Right ventricle myocardium inferior (tissue), 1 donor: ENCODE measurements at regions not wholly inside any gene's neighbourhood (a gene's known extent, or its start where the extent isn't known, plus 50 kb on each side); places are given as distances from the start of the nearest gene placed in this dataset.
"Not testable (repeated sequence)": the region's sequence is repeated elsewhere in the genome, so short reads cannot be mapped to it uniquely, and the experiment has no call there.

ENCODE experiments used
- ATAC-seq: fragments of 200-7000 bp; cut with Tn5 transposase; one replicate; pipeline ENCODE4 v1.9.1; 2020; ENCODE audit warnings: mild to moderate bottlenecking, moderate library complexity
- DNase-seq: peaks from one replicate; pipeline ENCODE4 v3.0.0; 2021; ENCODE audit errors: missing footprints
- intact Hi-C: fragments of 100-400 bp; cut with DNase I; formaldehyde crosslinking; loops from one replicate; pipeline ENCODE4 v1.11.0; 2022
- donor health status: DM: no; HTN: yes; CAD: no; lungs with severe emphysema.

GRCh38 chr9:102521097-102521755 is 473.9 kb upstream of the CYLC2 start:
- DNase-seq, result no peak
- no peak for ATAC-seq
- intact Hi-C loops, result no loop called here

DNA sequence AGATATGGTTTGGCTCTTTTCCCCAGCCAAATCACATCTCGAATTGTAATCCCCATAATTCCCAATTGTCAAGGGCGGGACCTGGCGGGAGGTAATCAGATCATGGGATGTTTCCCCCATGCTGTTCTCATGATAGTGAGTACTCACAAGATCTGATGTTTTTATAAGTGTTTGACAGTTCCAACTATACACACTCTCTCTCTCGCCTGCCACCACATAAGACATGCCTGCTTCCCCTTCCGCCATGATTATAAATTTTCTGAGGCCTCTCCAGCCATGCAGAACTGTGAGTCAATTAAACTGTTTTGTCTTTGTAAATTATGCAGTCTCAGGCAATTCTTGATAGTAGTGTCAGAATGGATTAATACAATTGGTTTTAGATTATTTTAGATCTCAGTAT is 475.7 kb upstream of the CYLC2 start:
- intact Hi-C loops, result no loop called here
- ATAC-seq (no peak), DNase-seq (no peak)

DNA sequence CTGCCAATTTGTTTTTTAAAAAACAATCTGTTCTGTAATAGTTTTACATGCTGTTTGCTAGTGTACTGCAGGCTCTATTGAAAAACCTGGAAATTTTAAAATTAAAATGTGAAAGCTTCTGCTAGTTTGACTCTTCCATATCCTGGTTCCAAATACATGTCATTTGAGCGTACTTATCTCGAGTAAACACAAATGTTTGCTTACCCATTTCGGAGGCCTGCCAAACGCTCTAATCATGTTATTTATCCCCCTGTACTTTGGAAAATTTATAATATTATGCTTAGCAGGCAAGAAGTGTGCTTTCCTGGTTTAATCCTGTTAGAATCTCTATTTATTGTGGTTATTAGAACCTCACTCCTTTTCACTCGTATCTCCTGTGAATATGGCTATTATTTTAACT is 476.8 kb upstream of the CYLC2 start:
- DNase-seq (no peak), ATAC-seq (no peak)
- intact Hi-C loops, result no loop called here

- no peak for DNase-seq
- intact Hi-C loops, result no loop called here
- no peak for ATAC-seq
Measured at GRCh38 chr9:102514541-102514940, 480.6 kb upstream of the CYLC2 start.

GRCh38 chr9:102507044-102507687 is 488.0 kb upstream of the CYLC2 start:
- ATAC-seq (no peak), DNase-seq (no peak)
- intact Hi-C loops, result no loop called here

GRCh38 chr9:102506406-102506805 is 488.7 kb upstream of the CYLC2 start:
- intact Hi-C loops, result no loop called here
- DNase-seq (no peak), ATAC-seq (no peak)

DNA sequence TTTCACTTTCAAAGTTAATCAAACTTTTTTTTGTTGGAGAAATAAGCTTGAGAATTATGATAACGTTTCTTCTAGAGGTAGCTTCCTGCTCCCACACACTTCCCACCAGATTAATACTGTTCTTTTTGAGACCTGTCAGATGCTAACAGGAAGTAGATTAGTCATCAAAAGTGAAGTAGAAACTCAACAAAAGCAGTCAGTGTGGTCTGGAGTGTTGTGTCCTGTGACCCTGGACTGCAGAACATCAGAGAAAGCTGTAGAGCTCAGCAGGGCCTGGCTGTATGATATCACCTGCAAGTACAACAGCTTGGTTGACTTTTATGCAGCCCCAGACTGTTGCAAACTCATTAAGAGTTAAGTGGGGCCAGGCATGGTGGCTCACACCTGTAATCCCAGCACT is 495.7 kb upstream of the CYLC2 start:
- intact Hi-C loops, result no loop called here
- DNase-seq, result no peak
- no peak for ATAC-seq

DNA sequence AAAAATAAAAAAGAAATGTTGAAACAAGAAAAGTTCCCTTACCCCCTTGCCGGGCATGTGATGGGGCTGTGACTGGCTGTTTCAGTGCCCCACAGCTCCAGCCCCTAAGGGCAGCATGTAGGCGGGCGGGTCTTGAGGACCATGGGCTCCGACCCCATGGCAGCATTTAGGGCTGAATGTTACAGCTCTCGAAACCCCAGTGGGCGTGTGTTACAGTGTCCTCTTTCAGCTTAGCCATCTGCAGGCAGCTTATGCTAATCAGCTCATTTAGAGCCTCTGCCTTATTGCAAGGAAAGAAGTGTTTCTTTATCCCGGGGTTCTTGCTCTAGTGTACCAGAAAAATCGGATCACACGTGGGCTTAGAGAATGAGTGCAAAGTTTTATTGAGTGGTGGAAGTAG is 497.4 kb upstream of the CYLC2 start:
- intact Hi-C loops, result no loop called here
- DNase-seq (no peak), ATAC-seq (no peak)

- DNase-seq, ATAC-seq, intact Hi-C loops: not testable (repeated sequence)
Measured at GRCh38 chr9:102486976-102487375, 508.2 kb upstream of the CYLC2 start.

GRCh38 chr9:102483651-102484050 is 511.5 kb upstream of the CYLC2 start:
- no peak for DNase-seq
- no peak for ATAC-seq
- intact Hi-C loops, result no loop called here

GRCh38 chr9:102482776-102483175 is 512.4 kb upstream of the CYLC2 start:
- ATAC-seq (no peak), DNase-seq (no peak)
- intact Hi-C loops, result no loop called here

GRCh38 chr9:102479191-102479590 is 515.9 kb upstream of the CYLC2 start:
- intact Hi-C loops, result no loop called here
- DNase-seq (no peak), ATAC-seq (no peak)

DNA sequence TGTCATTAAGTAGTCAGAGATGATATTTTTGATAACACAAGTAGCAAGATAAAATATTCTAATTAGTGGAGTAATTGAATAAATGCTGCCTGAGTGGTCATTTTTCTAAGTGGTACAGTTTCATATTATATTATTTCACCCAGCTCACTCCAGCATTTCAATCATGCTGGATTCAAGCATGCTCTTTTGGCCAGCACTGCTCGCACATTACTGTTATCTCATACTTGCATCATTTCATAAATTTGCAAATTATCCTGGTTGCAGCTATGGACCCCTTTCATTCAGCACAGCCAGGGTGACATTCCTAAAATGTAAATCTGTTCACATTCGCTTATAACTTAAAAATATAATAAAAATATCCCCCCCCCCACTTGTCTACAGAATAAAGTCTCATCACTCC is 520.8 kb upstream of the CYLC2 start:
- DNase-seq (no peak), ATAC-seq (no peak)
- intact Hi-C loops, result no loop called here

DNA sequence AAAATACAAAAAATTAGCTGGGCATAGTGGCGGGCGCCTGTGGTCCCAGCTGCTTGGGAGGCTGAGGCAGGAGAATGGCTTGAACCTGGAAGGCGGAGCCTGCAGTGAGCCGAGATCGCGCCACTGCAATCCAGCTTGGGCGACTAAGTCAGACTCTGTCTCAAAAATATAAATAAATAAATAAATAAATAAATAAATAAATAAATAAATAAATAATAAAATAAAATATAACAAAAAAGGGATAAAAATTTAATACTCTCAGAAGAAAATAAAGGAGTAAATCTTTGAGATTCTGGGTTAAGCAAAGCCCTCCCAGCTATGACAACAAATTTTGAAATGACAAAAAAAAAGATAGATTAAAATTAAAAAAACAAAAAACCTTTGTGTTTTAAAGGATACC is 525.7 kb upstream of the CYLC2 start:
- intact Hi-C loops, ATAC-seq, DNase-seq: not testable (repeated sequence)

GRCh38 chr9:102461156-102461819 is 533.8 kb upstream of the CYLC2 start:
- no peak for DNase-seq
- no peak for ATAC-seq
- intact Hi-C loops, result no loop called here

DNA sequence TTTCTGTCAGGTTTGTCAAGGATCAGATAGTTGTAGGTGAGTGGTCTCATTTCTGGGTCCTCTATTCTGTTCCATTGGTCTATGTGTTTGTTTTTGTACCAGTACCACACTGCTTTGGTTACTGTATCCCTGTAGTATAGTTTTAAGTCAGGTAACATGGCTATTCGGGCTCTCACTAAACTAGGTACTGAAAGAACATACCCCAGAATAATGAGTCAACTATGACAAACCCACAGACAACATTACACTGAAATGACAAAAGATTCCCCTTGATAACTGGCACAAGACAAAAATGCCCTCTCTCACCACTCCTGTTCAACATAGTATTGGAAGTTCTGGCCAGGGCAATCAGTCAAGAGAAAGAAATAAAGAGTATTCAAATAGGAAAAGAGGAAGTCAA is 535.3 kb upstream of the CYLC2 start:
- intact Hi-C loops, result no loop called here
- no peak for DNase-seq
- no peak for ATAC-seq

DNA sequence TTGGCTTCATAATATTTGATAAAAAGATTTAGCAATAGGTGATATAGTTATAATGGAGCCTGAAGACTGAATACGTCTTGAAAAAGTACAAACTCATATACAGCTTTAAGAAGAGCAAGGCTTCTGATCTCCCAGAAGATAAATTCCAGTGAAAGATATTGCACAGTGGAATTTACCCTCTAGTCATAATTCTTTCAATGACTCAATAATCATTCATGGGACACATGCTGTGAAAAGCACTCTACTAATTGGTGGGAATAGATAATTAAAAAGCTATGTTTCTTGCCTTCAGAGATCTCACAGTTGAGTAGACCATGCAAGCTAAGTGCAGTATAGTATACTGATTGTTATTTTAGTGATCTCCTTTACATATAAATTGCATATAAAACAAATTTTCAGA is 538.6 kb upstream of the CYLC2 start:
- no peak for ATAC-seq
- intact Hi-C loops, result no loop called here
- DNase-seq, result no peak

DNA sequence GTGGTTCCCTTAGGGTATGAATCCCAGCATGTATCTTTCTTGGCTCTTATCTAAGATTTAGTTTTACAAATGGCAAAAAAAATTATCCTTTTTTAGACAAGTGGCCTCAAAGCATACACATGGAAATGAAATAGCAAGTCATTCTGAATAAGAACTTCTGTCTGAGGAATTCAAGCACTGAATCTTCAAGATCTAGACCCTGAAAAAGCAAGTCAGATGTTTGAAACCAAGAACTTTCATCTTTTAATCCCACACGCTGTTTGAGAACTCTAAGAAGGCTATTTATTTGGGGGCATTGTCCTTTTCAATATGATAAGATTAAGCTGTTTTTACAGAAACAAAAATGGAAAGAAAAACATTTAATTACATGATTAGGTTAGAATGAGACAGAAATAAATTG is 549.2 kb upstream of the CYLC2 start:
- DNase-seq (no peak), ATAC-seq (no peak)
- intact Hi-C loops, result no loop called here

DNA sequence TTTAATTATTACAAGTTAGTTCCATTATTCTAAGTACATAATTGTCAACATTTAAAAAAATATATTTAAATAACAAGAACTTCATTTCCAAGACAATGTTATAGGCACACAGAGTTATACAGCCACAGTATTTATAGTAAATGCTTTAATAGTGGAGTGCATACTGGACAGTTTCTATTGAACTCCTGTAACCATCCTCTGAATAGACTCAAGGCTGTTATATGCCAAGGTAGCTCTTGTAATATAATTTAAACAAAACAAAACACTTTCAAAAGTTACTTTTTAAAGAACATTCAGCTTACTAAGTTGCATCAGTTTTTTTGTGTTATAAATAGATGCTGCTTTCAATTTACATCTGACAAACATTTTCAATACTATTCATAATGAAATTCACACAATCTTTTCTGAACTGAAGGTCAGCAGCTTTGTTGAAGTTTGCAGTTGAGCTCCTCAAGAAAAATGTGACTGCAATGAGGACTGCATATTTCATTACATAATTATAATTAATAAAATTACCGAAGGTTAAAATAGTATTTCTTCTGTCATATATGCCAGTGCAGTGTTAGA is 549.9 kb upstream of the CYLC2 start:
- intact Hi-C loops, result no loop called here
- no peak for ATAC-seq
- DNase-seq, result no peak

DNA sequence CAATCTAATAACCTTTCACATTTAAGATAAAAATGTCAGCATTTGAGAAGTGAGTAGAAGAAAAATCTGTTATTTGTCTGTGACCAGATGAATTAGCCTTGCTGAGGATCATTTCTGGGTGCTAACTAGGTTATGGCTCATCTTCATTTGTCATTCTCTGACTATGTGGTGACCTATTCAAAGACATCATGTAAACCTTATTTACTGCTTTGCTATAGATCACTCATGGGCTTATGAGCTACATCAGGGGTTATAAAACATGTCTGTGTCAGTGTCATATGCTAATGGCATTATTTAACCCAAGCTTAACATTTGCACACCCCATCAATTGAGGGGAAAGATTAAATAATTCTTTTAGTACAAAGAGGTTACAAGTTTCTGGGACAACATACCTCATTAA is 555.5 kb upstream of the CYLC2 start:
- ATAC-seq (no peak), DNase-seq (no peak)
- intact Hi-C loops, result no loop called here
